Femur (tissue), 1 donor: ENCODE measurements at regions not wholly inside any gene's neighbourhood (a gene's known extent, or its start where the extent isn't known, plus 50 kb on each side); places are given as distances from the start of the nearest gene placed in this dataset.
A peak's percentile ranks its signal among the peaks of the same experiment; 100 is the strongest.
"Not testable (repeated sequence)": the region's sequence is repeated elsewhere in the genome, so short reads cannot be mapped to it uniquely, and the experiment has no call there.

Experiments
- DNase-seq: peaks from one replicate; pipeline ENCODE4 v3.0.0-alpha.2; 2017

DNA sequence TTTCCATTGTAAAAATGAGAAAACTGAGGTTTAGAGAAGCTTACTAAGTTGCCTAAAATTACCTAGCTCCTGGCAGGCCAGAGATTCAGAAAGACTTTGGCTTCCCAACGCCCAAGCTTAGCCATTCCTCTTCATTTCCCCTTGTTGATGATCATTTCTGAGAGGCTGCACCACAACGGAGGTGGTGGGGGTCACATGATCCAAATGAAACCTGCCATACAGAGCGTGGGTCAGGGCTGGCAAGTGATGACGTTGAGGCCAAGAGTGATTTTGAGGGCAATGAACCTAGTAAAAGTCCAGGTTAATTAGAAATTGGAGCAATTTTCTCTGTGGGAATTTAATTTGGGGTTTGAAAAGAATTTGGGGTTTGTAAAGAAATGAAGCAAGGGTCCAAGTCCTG, 109.9 kb downstream of the TMEM182 start:
- DNase-seq, result no peak

DNA sequence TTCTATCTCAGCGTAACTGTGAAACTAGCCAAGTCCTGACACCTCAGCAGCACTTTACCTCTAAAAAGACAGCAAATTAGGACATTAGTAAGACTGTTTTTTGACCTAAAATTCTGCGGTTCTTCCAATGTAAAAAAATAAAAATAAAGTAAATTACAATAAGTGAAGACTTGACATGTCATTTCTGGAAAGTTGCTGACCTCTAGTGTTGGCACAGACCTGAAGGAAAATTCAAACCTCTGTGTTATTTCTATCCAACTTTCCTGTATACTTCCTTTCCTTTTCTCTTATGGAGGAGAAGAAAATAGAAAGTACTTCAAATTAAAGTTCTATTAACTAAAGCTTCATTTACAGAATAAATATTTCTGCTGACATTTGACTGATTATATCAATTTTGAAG, 110.6 kb downstream of the TMEM182 start:
- DNase-seq, result no peak

DNA sequence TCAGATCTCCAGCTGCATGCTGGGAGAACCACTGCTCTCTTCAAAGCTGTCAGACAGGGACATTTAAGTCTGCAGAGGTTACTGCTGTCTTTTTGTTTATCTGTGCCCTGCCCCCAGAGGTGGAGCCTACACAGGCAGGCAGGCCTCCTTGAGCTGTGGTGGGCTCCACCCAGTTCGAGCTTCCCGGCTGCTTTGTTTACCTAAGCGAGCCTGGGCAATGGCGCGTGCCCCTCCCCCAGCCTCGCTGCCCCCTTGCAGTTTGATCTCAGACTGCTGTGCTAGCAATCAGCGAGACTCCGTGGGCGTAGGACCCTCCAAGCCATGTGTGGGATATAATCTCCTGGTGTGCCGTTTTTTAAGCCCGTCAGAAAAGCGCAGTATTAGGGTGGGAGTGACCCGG, 117.7 kb downstream of the TMEM182 start:
- DNase-seq, result not testable (repeated sequence)

DNA sequence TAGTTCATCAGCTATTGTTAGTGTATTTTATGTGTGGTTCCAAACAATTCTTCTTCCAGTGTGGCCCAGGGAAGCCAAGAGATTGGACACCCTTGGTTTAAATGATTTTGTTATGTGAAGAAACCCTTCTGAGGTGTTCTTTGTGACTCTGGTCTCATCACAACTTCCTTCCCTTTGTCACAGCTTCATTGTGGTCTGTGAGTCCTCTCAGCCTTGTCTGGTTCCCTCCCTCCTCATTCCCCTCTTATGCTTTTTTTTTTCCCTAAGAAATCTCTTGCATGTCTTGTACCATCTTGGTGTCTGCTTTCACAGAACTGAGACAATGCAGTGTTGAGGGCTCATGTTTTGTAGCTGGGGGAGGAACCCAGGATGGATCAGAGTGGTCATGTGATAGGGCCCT, 118.9 kb downstream of the TMEM182 start:
- no peak for DNase-seq

DNA sequence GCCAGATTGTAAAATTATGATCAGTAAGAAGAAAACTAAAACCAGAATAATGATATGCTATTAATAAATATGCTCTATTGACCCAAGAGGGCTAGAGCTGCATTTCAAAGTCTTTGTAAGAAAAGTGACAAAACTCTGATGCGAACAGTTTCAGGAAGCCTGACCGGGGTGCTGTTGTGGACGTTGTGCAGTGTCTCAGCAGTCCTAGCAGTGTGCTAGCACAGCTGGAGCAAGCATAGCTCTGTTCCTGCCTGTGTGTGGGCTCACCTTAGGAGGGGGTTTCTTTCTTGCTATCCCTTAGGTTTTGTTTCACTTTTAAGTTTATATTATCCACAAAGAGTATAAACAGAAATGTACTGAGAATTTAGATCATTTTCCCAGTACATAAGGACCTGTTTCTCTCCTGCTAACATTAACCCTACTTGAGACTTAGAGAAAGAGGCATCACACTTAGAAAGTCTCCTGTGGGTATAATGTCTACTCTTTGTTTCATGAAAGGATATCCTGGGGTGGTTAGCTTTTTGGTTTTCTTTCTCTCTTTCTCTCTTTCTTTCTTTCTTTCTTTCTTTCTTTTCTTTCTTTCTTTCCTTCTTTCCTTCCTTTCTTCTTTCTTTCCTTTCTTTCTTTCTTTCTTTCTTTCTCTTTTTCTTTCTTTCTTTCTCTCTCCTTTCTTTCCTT, 124.5 kb downstream of the TMEM182 start:
- no peak for DNase-seq

DNA sequence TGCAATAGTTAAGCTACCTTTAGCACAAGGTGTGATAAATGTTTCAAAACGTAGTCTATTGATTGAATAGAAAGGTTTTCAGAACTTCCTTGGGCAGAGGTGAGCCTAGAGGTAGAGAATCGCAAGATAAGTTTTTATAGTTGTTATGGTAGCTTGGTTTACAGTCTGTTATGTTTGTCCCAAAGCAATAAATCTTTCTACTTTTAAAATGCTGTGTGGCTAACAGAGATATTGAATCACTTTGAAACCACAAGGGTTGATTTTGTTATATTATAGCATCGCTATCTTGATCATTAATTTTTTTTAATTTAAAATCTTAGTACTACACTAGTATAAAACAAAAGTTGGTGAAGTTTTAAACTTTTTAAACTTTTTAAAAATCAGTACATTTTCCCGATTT, 126.7 kb downstream of the TMEM182 start:
- DNase-seq, result no peak

DNA sequence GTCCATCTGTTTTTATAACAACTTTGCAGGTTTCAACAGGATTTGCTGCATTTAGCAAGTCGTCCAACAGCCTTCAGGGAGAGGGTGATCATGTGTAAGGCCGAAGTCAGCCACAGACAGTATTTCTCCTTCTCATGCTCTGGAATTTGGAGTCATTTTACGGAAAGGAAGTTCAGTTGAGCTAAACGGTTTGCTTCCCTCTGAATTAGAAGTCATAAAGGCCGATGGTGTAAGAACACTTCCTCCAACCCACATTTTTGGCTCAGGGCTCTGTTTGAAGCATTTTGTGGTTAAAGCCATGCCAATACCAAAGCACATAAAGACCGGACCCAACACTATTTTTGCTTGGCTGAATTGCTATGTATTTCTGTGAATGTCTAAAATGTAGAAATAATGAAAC, 129.5 kb downstream of the TMEM182 start:
- DNase-seq, result peak; percentile 51

DNA sequence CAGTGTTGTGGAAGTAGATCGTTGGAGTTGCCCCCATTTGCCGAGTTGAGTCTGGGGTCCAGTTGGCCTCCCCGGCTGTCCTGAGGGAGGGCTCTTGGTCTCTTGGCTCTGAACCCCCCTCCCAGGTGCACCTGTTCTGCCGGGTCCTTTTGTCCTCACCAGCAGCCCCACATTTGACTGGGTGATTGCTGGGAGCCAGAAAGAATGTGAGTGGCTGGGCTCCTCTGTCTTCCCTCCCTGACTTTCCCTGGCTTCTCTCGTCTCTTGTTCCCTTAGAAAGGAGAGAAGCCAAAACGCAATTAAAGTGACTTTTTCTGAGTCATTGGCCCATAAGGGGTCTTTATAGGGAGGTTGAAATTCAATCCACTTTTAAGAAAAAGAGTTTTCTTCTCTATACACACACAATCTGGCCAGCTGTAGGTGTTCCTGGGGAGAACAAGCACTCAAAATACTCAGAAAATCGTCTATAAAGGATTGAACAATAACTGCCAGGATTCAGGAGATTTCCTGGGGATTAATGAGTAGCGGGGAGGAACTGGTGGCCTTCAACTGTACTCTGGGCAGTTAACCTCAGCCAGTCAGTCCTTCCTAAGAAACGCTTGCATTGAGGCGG, 131.0 kb downstream of the TMEM182 start:
- DNase-seq, result no peak

DNA sequence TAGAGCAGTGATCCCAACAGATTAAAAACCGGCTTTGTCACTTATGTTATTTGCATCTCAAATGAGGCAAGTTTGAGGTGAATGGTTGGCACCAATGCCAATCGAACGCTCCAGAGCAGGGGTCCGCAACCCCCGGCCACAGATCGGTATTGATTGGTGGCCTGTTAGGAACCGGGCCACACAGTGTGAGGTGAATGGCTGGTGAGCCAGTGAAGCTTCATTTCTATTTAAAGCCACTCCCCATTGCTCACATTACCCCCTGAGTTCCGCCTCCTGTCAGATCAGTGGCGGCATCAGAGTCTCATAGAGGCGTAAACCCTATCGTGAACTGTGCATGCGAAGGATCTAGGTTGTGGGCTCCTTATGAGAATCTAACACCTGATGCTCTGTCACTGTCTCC, 132.0 kb downstream of the TMEM182 start:
- DNase-seq, result no peak

DNA sequence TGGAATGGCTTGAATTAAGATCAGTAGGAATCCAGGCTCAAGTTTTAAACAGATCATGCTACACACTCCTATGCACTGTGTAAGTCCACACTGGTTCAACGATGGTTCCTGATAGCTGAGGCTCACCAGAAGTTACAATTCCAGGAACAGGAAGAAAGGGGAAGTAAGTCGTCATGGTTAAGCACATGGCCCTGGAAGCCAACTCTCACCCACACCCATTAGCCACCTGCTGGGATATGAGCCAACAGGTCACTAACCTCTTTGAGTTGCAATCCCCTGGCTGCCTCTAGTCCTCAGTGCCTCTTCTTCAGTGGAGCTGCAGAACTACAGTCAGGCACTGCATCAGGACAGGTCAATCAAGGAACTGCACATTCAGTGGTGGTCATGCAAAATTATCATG, 133.5 kb downstream of the TMEM182 start:
- no peak for DNase-seq

DNA sequence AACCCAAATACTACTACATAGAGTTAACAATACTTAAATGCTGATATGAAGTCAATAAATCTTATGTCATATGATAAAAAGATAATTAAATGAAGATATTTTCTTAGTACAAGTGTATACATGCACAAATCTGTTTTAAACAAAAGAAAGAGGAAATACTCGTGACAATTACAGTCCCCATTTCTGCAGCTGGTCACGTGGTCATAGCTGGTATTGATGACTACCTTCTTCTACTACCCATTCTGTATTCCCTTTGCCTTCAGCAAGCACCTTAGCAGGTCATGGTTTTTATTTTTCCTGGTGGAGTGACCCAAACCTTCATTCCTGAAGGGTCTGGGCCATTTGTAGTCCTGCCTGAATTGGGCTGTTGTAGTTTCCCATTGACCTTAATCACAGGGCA, 147.4 kb downstream of the TMEM182 start:
- not testable (repeated sequence) for DNase-seq

DNA sequence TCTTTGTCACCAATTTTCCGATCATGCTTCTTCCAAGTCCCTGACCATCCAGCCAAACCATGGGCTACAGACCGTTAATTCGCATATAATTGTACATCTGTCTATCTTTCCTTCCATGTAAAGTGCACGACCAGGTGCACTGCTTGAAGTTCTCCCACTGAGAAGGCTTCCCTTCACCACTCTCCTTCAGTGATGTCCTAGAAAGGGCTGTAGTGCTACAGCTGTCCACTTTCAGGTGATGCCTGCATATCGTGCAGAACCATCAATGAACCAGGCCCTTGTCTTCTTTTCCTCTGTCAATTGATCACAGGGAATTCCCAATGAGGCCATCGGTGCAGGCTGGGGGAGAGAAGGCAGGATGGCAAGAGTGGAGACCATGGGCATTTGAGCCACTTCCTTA, 148.9 kb downstream of the TMEM182 start:
- DNase-seq, result no peak

DNA sequence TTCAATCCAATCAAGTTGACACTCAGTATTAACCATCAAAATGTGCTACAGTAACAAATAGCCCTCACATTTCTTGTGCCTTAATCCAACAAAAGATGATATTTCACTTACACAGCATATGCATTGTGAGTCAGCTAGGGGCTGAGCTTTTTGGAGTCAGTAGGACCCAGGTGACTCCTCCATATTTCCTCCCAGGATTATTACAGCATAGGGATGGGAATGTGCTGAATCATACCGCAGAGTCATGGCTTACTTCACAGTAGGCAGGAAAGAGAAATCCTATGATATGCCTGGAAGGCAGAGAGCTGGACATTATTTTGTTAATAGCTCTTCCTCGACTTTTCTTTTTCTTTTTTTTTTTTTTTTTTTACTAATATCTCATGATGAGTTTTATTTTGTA, 153.3 kb downstream of the TMEM182 start:
- no peak for DNase-seq

DNA sequence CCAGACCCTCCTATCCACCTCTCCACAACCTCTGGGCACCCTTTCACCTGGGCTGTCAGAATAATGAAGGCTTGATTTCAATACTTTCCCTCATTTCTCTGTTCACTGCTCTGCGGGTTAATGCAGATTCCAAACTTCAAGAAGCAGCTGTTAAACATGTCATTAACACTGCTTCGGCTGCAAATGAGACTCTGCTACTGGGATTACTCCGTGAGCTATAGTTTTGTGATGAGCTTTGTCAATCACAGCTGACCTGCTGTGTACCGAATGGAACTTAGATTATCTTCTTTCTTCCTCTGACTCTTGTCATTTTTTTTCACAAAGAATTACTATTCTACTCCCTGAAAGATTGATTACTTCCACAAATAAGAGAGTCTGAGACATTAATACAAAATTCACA, 160.5 kb downstream of the TMEM182 start:
- DNase-seq, result no peak

DNA sequence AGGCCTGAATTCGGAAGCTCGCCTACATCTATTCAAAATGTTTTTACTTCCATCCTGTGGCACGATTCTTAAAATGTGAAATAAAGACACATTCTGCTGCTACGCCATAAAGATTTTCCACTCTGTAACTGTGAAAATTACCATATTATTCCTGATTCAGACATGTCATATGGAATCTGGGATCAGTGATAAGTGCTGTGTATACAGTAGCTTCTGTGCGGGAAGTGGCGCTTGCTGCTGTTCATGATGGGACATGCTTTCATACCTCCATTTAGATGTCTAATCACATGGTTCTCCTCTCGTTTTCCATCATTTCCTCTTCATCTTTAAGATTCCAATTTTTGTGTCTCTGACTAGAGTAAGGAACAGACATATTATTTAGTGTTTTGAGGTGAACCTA, 163.2 kb downstream of the TMEM182 start:
- DNase-seq, result no peak

DNA sequence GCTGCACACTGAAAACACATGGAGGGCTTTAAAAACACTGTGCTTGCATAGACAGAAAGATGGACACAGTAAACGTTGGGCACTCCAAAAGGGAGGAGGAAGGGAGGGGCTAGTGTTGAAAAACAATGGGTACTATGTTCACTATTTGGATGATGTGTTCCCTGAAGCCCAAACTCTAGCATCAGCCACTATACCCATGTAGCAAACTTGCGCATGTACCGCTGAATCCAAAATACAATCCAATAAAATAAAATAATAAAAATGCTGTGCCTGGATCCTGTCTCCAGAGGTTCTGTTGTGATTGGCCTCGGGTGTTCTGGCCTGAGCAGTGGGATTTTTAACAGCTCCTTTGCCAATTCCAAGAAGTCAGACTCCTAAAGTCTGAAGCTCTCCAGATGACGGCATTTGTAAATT, 166.0 kb downstream of the TMEM182 start:
- no peak for DNase-seq

DNA sequence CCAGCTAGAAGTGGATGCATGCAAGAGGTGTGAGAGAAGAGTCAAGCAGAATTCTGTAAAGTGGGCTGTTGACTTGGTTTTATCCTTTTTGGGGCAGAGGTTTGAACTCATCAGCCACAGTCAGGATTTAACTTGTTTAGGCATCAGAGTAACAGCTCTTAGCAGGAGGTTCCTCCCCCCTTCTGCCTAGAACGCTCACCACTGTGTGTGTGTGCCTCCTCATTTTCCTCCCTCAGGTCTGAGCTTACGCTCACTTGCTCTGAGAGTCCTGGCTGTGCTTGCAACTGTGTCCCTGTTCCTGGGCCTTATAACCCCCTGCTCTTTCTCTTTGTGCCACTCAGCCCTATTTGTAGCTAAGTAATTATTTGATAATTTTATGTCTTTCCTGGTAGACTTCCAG, 167.9 kb downstream of the TMEM182 start:
- DNase-seq, result no peak

DNA sequence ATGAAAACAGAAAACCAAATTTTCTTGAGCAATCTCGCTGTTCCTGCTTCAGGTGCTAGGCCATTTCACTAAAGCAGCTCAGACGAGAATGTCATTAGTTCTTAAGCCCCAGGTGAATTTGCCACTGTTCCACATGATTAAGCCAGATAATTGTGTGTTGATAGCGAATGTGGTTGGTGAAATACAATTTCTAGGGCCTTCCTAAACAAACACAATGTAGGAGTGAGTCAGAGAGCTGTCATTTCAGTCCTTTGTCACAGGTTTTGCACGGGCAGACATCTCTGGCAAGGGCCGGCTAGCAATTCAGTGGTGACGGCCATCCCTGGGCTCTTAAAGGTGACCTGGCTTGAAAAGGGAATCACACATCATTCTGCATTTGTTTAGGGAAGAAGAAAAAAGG, 170.7 kb downstream of the TMEM182 start:
- no peak for DNase-seq

DNA sequence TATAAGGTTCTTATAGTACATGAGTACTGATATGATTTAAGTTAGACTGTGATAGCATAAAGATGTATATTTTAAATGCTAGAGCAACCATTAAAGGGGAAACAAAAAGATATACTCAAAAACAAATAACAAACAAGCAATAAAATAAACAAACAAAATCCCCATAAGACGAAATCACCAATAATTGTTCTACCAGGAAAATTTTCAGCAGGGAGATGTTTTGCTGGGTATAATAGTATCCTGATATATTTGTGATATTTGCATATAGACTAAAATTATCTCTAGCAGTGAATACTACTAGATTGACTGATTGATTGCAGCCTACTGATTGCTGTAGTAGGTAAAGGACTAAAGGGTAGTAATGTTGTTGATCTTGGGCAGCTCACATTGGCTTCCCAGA, 177.4 kb downstream of the TMEM182 start:
- no peak for DNase-seq

DNA sequence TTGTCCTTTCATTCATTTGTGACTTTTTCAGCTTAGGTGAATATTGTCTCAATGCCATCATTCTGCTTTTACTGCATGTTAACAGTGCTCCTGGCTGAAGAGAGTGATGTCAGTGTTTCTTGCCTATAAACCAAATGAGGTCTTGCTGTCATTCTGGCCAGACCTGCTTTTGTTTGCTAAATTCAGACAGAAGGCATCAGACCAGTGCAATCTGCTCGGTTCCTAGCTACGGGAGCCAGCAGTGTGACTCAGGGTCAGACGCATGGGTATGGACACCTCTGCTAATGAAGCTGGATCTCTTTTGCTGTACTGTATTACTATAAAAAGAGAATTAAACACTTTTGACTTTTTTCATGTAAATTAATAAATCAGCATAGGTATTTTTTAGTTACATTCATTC, 178.9 kb downstream of the TMEM182 start:
- no peak for DNase-seq

DNA sequence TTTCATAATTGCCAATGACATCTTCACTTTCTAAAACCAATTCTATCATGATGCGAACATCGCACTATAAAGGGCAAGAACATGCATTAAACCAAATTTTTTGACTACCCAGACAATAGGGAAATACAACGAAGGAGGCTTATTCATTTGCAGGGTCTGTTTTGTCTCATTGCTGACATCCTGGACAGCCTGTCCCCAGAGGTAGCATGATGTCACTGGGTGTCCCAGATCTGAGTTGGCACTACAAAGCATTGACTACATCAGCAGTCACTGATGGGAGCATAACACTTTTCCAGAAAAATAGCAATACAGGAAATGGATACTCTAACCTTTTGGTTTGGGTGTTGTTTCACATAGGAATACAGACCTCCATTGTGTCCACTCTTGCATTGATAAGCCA, 180.3 kb downstream of the TMEM182 start:
- no peak for DNase-seq

DNA sequence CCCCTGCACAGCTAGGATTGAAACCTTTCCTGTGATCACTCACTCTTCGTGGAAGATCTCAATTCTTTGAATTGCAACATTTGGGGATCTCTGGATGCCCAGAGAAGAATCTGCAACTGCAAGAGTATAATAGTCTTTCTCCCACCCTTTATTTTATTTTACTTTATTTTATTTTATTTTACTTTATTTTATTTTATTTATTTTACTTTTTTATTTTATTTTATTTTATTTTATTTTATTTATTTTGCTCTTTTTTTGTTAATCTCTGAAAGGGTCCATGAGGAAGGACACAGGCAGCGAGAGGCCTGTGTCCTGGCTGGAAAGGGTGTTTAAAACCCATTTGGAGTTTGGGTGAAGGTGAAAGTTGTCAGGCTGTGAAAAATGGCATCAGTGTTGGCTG, 181.4 kb downstream of the TMEM182 start:
- DNase-seq, result no peak

DNA sequence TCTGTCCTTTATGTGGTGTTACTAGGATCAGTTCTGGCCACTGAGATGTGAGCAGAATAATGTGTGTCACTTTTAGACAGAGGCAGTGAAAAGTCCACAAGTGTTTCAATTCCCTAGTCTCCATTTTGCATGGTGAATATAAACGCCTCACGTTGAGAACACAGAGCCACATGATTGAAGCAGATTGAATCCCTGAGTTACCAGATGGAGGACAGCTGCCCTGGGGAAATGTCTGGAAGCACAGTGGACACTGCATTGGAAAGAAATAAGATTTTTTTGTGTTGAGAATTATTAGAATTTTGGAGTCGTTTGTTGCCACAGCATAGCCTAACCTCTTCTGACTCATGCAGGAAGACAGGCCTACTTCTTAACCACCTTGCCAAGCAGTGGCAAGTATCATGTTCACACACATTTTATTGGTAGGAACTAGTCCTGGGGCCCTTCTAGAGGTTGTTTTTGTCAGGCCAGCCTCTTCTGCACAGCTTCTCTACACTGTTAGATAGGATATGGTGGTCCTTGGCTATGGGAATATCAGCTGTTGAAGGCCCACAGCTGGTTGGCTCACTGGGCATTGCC, 188.6 kb downstream of the TMEM182 start:
- DNase-seq, result no peak

DNA sequence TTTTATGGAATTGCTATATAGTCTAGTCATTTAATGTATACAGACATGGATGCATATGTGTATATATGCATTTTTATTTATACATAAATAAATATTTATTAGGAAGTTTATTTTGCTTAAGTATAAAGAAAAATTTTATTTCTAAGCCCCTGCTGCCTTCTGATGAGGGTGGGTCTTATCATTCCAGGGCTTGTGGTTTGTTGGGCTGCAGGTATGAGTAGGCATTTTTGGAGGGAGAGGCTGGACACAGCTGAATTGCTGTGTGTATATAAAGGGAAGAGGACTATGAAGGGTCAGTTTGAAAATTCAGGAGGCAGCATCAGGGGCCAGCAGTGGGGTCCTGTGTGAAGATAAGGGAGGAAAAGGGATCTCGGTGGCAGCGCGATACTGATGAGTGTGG, 189.4 kb downstream of the TMEM182 start:
- DNase-seq, result no peak

DNA sequence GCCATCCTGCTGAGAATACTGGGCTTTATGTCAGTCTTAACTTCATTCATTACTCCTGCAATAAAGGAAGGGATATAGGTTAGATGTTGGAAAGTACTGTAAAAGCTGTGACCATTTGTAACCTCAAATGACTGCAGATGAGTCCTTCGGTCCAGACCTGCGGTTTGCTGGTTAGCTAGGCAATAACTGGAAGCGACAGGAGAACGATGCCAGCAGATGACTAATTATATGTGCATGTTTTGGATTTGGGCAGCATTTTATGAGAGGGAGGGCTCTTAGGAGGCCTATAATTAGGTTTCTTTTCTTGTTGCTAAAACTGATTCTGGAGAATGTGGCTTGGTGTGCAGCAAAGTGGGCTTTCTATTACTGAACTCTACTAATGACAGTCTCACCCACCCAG, 205.6 kb downstream of the TMEM182 start:
- DNase-seq, result peak; percentile 48
